ENCODE measurements at regions not wholly inside any gene's neighbourhood (a gene's known extent, or its start where the extent isn't known, plus 50 kb on each side); places are given as distances from the start of the nearest gene placed in this dataset.
"Not testable (repeated sequence)": the region's sequence is repeated elsewhere in the genome, so short reads cannot be mapped to it uniquely, and the experiment has no call there.

DNA sequence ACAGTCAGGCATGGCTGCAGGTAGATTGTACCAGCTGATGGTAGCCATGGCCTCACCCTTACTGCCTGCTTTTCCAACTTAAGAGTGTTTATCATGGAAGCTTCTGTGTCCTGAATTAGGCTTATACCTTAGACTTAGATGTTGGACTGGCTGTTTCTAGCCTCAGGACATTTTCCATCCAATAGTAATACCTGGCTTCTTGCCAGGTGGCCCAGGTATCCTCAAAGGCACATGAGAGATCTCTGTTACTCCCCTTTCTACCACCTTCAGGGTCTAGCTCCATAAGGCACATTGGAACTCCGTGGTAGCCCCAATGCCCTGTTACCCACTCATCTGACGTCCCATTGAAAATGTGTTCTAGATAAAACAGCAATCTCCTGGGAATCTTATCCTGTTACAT, 407.5 kb downstream of the SPRY2 start:
- TF ChIP-seq, protein P1, sequence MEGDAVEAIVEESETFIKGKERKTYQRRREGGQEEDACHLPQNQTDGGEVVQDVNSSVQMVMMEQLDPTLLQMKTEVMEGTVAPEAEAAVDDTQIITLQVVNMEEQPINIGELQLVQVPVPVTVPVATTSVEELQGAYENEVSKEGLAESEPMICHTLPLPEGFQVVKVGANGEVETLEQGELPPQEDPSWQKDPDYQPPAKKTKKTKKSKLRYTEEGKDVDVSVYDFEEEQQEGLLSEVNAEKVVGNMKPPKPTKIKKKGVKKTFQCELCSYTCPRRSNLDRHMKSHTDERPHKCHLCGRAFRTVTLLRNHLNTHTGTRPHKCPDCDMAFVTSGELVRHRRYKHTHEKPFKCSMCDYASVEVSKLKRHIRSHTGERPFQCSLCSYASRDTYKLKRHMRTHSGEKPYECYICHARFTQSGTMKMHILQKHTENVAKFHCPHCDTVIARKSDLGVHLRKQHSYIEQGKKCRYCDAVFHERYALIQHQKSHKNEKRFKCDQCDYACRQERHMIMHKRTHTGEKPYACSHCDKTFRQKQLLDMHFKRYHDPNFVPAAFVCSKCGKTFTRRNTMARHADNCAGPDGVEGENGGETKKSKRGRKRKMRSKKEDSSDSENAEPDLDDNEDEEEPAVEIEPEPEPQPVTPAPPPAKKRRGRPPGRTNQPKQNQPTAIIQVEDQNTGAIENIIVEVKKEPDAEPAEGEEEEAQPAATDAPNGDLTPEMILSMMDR (IDR thresholded peaks at IDR 0.05), result no peak
- Histone ChIP-seq H3K27ac (ENCODE audit: low read depth in 1 of 2, low read length in 2 of 2) (no peak overlapping the region), H3K27me3 (ENCODE audit: control insufficient read depth in 1 of 2, insufficient read depth in 2 of 2, low read length in 2 of 2) (no peaks in the 10 kb centered on the region), H3K4me1 (ENCODE audit: insufficient read depth, low read length) (no peaks in the 10 kb centered on the region), H3K9me3 (ENCODE audit: control insufficient read depth in 1 of 2, insufficient read depth in 1 of 2, low read length in 2 of 2) (peaks cover 0 to 4% of the 10 kb centered on the region in 2 experiments), H3K4me3 (ENCODE audit: low read length) (no peak overlapping the region), H3K36me3 (ENCODE audit: insufficient read depth, low read length) (no peaks in the 10 kb centered on the region)
- CTCF ChIA-PET, result no interaction called here
- Mint-ChIP-seq H3K27ac (no peak overlapping the region), H3K9me3 (no peaks in the 10 kb centered on the region), H3K4me3 (no peak overlapping the region), H3K4me1 (ENCODE audit: low read depth) (no peaks in the 10 kb centered on the region), H3K36me3 (ENCODE audit: low read depth) (no peaks in the 10 kb centered on the region), H3K27me3 (no peaks in the 10 kb centered on the region)
- DNase-seq (no peak), ATAC-seq (ENCODE audit: poor library complexity) (no peak)
- intact Hi-C loops (cut with DNase I, micrococcal nuclease), result no loop called here
- POLR2A ChIA-PET, result no interaction called here

- no peak for DNase-seq
- no peaks in the 10 kb centered on the region for H3K4me1 ChIP-seq (ENCODE audit: insufficient read depth, low read length)
- Mint-ChIP-seq H3K9me3 (no peaks in the 10 kb centered on the region), H3K4me1 (ENCODE audit: low read depth) (no peaks in the 10 kb centered on the region), H3K4me3 (no peak overlapping the region), H3K36me3 (ENCODE audit: low read depth) (no peaks in the 10 kb centered on the region), H3K27ac (no peak overlapping the region), H3K27me3 (no peaks in the 10 kb centered on the region)
- H3K4me3 ChIP-seq (ENCODE audit: low read length), result no peak overlapping the region
- no peak overlapping the region for H3K27ac ChIP-seq (ENCODE audit: low read depth in 1 of 2, low read length in 2 of 2)
- H3K27me3 ChIP-seq (ENCODE audit: control insufficient read depth in 1 of 2, insufficient read depth in 2 of 2, low read length in 2 of 2), result no peaks in the 10 kb centered on the region
- ATAC-seq (ENCODE audit: poor library complexity), result no peak
- H3K9me3 ChIP-seq (ENCODE audit: control insufficient read depth in 1 of 2, insufficient read depth in 1 of 2, low read length in 2 of 2), result no peaks in the 10 kb centered on the region
- TF ChIP-seq, protein P1 (IDR thresholded peaks at IDR 0.05), result no peak
- ChIA-PET CTCF (no interaction called here), POLR2A (no interaction called here)
- no peaks in the 10 kb centered on the region for H3K36me3 ChIP-seq (ENCODE audit: insufficient read depth, low read length)
- intact Hi-C loops (cut with DNase I, micrococcal nuclease), result no loop called here
Measured at GRCh38 chr13:79932556-79932955, 408.4 kb downstream of the SPRY2 start.

GRCh38 chr13:79923973-79924556, 416.9 kb downstream of the SPRY2 start:
- intact Hi-C loops (cut with DNase I, micrococcal nuclease); H3K4me1 Mint-ChIP-seq (ENCODE audit: low read depth); CTCF ChIA-PET; H3K4me3 ChIP-seq (ENCODE audit: low read length); ATAC-seq (ENCODE audit: poor library complexity); H3K36me3 ChIP-seq (ENCODE audit: insufficient read depth, low read length); H3K27me3 ChIP-seq (ENCODE audit: control insufficient read depth in 1 of 2, insufficient read depth in 2 of 2, low read length in 2 of 2); H3K4me1 ChIP-seq (ENCODE audit: insufficient read depth, low read length); H3K4me3 Mint-ChIP-seq; POLR2A ChIA-PET; H3K27ac ChIP-seq (ENCODE audit: low read depth in 1 of 2, low read length in 2 of 2); DNase-seq; H3K27me3 Mint-ChIP-seq; H3K36me3 Mint-ChIP-seq (ENCODE audit: low read depth); H3K27ac Mint-ChIP-seq: not testable (repeated sequence)
- peaks cover 23% of the 10 kb centered on the region for H3K9me3 Mint-ChIP-seq
- H3K9me3 ChIP-seq (ENCODE audit: control insufficient read depth in 1 of 2, insufficient read depth in 1 of 2, low read length in 2 of 2), result peaks cover 0 to 11% of the 10 kb centered on the region in 2 experiments

- H3K27me3 ChIP-seq (ENCODE audit: control insufficient read depth in 1 of 2, insufficient read depth in 2 of 2, low read length in 2 of 2), result no peaks in the 10 kb centered on the region
- Mint-ChIP-seq H3K4me1 (ENCODE audit: low read depth) (no peaks in the 10 kb centered on the region), H3K27me3 (no peaks in the 10 kb centered on the region), H3K9me3 (peaks cover 15% of the 10 kb centered on the region), H3K36me3 (ENCODE audit: low read depth) (no peaks in the 10 kb centered on the region), H3K4me3 (no peak overlapping the region), H3K27ac (no peak overlapping the region)
- H3K4me3 ChIP-seq (ENCODE audit: low read length), result no peak overlapping the region
- intact Hi-C loops (cut with DNase I, micrococcal nuclease), result no loop called here
- ChIA-PET CTCF (interaction anchor here (0.8 kb wide), 1 partner anchor 12 kb away, joined by 3 read pairs; no protein-coding TSS in a partner anchor), POLR2A (no interaction called here)
- ATAC-seq (ENCODE audit: poor library complexity) (no peak), DNase-seq (no peak)
- no peaks in the 10 kb centered on the region for H3K36me3 ChIP-seq (ENCODE audit: insufficient read depth, low read length)
- TF ChIP-seq, protein P1 (IDR thresholded peaks at IDR 0.05), result no peak
- H3K4me1 ChIP-seq (ENCODE audit: insufficient read depth, low read length), result no peaks in the 10 kb centered on the region
- no peaks in the 10 kb centered on the region for H3K9me3 ChIP-seq (ENCODE audit: control insufficient read depth in 1 of 2, insufficient read depth in 1 of 2, low read length in 2 of 2)
- H3K27ac ChIP-seq (ENCODE audit: low read depth in 1 of 2, low read length in 2 of 2), result no peak overlapping the region
Measured at GRCh38 chr13:79919091-79919490, 421.8 kb downstream of the SPRY2 start.

Data from CD4-positive, alpha-beta T cell (primary cell).